WTC11 (cell line): ENCODE measurements at regions not wholly inside any gene's neighbourhood (a gene's known extent, or its start where the extent isn't known, plus 50 kb on each side); places are given as distances from the start of the nearest gene placed in this dataset.

Experiments used
- ATAC-seq: fragments of 200-7000 bp; cut with Tn5 transposase; 2 replicates; pipeline ENCODE4 v1.10.0; 2021; ENCODE audit warnings: mild to moderate bottlenecking, moderate library complexity
- CTCF ChIA-PET: fragments of 300-600 bp; sonication (Branson Sonifier 250); formaldehyde crosslinking; loops from one replicate; lab custom pipeline; 2021; ENCODE audit warnings: antibody characterized with exemption; lab: Charles Lee
- POLR2A ChIA-PET: fragments of 350-600 bp; sonication (Branson Sonifier 250); formaldehyde crosslinking; loops from one replicate; lab custom pipeline; 2021; ENCODE audit warnings: antibody characterized with exemption; lab: Charles Lee
- DNase-seq: peaks from one replicate; pipeline ENCODE4 v3.0.0; 2021; ENCODE audit warnings: low spot score
- H3K27ac Mint-ChIP-seq: 2 replicates; pipeline ENCODE4 v1.8.0; 2021; ENCODE audit warnings: mixed read lengths
- H3K27me3 Mint-ChIP-seq: 2 replicates; pipeline ENCODE4 v1.8.0; 2021; ENCODE audit warnings: low read depth, mild to moderate bottlenecking, moderate library complexity, mixed read lengths
- H3K36me3 Mint-ChIP-seq: 2 replicates; pipeline ENCODE4 v1.8.0; 2021; ENCODE audit warnings: mixed read lengths
- H3K4me1 Mint-ChIP-seq: 2 replicates; pipeline ENCODE4 v1.8.0; 2022; ENCODE audit warnings: mixed read lengths
- H3K4me3 Mint-ChIP-seq: 2 replicates; pipeline ENCODE4 v1.8.0; 2021; ENCODE audit warnings: mild to moderate bottlenecking, moderate library complexity, mixed read lengths
- H3K9me3 Mint-ChIP-seq: 2 replicates; pipeline ENCODE4 v1.8.0; 2021; ENCODE audit warnings: mixed read lengths
- CDX4 ChIP-seq: fragments of 250-450 bp; sonication (Bioruptor Pico); IDR thresholded peaks from 2 replicates; pipeline ENCODE4 v1.9.0; 2021; ENCODE audit warnings: moderate library complexity, mild to moderate bottlenecking, inconsistent platforms, borderline replicate concordance
- ELF4 ChIP-seq: sonication (generic); formaldehyde crosslinking; IDR thresholded peaks from 2 replicates; pipeline ENCODE4 v1.8.1; 2022; ENCODE audit warnings: low read depth, mild to moderate bottlenecking, moderate library complexity, missing genetic modification reagents
- ETV6 ChIP-seq: sonication (generic); formaldehyde crosslinking; IDR thresholded peaks from 2 replicates; pipeline ENCODE4 v1.8.1; 2022; ENCODE audit warnings: mild to moderate bottlenecking, missing genetic modification reagents
- FOXP4 ChIP-seq: sonication (generic); formaldehyde crosslinking; IDR thresholded peaks from 2 replicates; pipeline ENCODE4 v1.8.0; 2022; ENCODE audit warnings: mild to moderate bottlenecking, missing genetic modification reagents
- GABPB1 ChIP-seq: sonication (generic); formaldehyde crosslinking; IDR thresholded peaks from 2 replicates; pipeline ENCODE4 v1.8.1; 2023; ENCODE audit warnings: mild to moderate bottlenecking, missing genetic modification reagents
- IRF2 ChIP-seq: sonication (generic); formaldehyde crosslinking; IDR thresholded peaks from 2 replicates; pipeline ENCODE4 v1.8.0; 2022; ENCODE audit warnings: low read depth, missing genetic modification reagents, borderline replicate concordance
- NR3C1 ChIP-seq: sonication (generic); formaldehyde crosslinking; conservative IDR thresholded peaks from 2 replicates; pipeline ENCODE4 v1.8.1; 2023; ENCODE audit warnings: low read depth, mild to moderate bottlenecking, missing genetic modification reagents
- OVOL2 ChIP-seq: fragments of 250-450 bp; sonication (Bioruptor Pico); IDR thresholded peaks from 2 replicates; pipeline ENCODE4 v1.9.0; 2021; ENCODE audit warnings: mild to moderate bottlenecking, borderline replicate concordance
- PRDM15 ChIP-seq: sonication (generic); formaldehyde crosslinking; IDR thresholded peaks from 2 replicates; pipeline ENCODE4 v1.8.0; 2022; ENCODE audit warnings: missing genetic modification reagents
- SMAD4 ChIP-seq: sonication (generic); formaldehyde crosslinking; IDR thresholded peaks from 2 replicates; pipeline ENCODE4 v1.8.0; 2022; ENCODE audit warnings: mild to moderate bottlenecking, missing genetic modification reagents
- SOX15 ChIP-seq: fragments of 250-450 bp; sonication (Bioruptor Pico); IDR thresholded peaks from 2 replicates; pipeline ENCODE4 v1.9.0; 2021; ENCODE audit warnings: mild to moderate bottlenecking
- TCF7 ChIP-seq: sonication (generic); formaldehyde crosslinking; IDR thresholded peaks from 2 replicates; pipeline ENCODE4 v1.8.0; 2022; ENCODE audit warnings: mild to moderate bottlenecking, low read depth, missing genetic modification reagents, moderate library complexity
- ZBTB21 ChIP-seq: sonication (generic); formaldehyde crosslinking; IDR thresholded peaks from 2 replicates; pipeline ENCODE4 v1.8.1; 2023; ENCODE audit warnings: mild to moderate bottlenecking, missing genetic modification reagents, borderline replicate concordance
- ZNF138 ChIP-seq: sonication (generic); formaldehyde crosslinking; conservative IDR thresholded peaks from 2 replicates; pipeline ENCODE4 v1.8.1; 2022; ENCODE audit warnings: mild to moderate bottlenecking, moderate library complexity, missing genetic modification reagents
- ZNF263 ChIP-seq: sonication (generic); formaldehyde crosslinking; IDR thresholded peaks from 2 replicates; pipeline ENCODE4 v1.8.1; 2022; ENCODE audit warnings: low read depth, mild to moderate bottlenecking, moderate library complexity, missing genetic modification reagents
- ZNF423 ChIP-seq: fragments of 250-450 bp; sonication (Bioruptor Pico); IDR thresholded peaks from 2 replicates; pipeline ENCODE4 v2.1.2; 2022; ENCODE audit warnings: mild to moderate bottlenecking, moderate library complexity
- TF ChIP-seq, protein P1 (sequence below): sonication (generic); formaldehyde crosslinking; IDR thresholded peaks from 2 replicates; pipeline ENCODE4 v1.8.1; 2022; ENCODE audit warnings: mild to moderate bottlenecking, moderate library complexity, missing genetic modification reagents
- TF ChIP-seq, protein P2 (sequence below): sonication (generic); formaldehyde crosslinking; IDR thresholded peaks from 2 replicates; pipeline ENCODE4 v1.8.0; 2022; ENCODE audit warnings: mild to moderate bottlenecking, missing genetic modification reagents

DNA sequence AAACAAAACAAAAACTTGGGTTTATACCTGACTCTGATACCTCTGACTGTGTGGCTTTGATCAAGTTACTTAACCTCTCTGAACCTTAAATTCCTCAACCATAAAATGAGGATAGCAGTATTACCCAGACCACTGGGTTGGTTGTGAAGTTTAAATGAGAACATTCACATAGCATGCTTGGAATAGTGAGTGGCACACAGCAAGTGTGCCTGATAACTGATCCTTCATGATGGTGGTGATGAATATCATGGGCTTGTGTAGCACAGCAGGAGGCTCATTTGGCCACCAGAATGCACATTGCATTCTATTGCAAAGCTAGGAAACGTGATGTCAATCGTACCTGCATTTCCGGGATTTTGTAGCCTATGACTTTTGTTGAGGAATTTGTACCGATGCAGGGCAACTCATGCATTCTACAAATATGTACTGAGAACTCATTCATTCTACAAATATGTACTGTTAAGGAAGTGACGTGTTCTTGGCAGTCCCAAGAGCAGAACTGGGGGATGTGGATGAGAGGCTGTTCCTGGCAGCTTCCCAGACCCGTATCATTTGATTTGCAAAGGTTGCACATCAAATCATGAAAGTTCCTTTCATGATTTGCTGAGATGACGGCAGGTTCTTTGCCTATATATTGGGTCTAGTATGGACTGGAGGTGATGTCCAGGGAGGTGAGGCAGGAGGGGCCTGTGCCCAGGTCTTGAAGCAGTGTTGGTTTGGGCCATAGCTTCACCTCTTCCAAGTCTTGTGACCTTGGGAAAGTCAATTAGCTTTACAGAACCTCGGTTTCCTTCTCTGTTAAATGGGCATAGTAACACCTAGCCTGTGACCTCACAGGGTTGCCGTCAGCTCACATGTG lies 94.6 kb upstream of the SMNDC1 start:
- H3K9me3 Mint-ChIP-seq = no peaks in the 10 kb centered on the region
- peak; percentile 66 for TF ChIP-seq GABPB1 (CRISPR knock-in tag)
- no peak for TF ChIP-seq OVOL2 (CRISPR knock-in tag)
- no peak for TF ChIP-seq ZNF423 (CRISPR knock-in tag)
- no peak for TF ChIP-seq SOX15 (CRISPR knock-in tag)
- no peak for TF ChIP-seq ETV6
- no peak for TF ChIP-seq ZBTB21 (CRISPR knock-in tag)
- TF ChIP-seq FOXP4 = no peak
- TF ChIP-seq, protein P1, sequence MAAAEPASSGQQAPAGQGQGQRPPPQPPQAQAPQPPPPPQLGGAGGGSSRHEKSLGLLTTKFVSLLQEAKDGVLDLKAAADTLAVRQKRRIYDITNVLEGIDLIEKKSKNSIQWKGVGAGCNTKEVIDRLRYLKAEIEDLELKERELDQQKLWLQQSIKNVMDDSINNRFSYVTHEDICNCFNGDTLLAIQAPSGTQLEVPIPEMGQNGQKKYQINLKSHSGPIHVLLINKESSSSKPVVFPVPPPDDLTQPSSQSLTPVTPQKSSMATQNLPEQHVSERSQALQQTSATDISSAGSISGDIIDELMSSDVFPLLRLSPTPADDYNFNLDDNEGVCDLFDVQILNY (CRISPR knock-in tag) = no peak
- TF ChIP-seq SMAD4 (CRISPR knock-in tag) = no peak
- H3K4me3 Mint-ChIP-seq = no peak overlapping the region
- no peaks in the 10 kb centered on the region for H3K36me3 Mint-ChIP-seq
- H3K4me1 Mint-ChIP-seq = peaks cover 21% of the 10 kb centered on the region
- no peaks in the 10 kb centered on the region for H3K27me3 Mint-ChIP-seq
- ChIA-PET CTCF (interaction anchor here (1.6 kb wide), 1 partner anchor 11 kb away, joined by 4 read pairs; no protein-coding TSS in a partner anchor), POLR2A (no interaction called here)
- H3K27ac Mint-ChIP-seq = peak overlapping the region; percentile 11; the same call in 1 of the 2 replicates
- DNase-seq (no peak), ATAC-seq (no peak)

GRCh38 chr10:110399965-110400933 lies 95.5 kb upstream of the SMNDC1 start:
- no peak for DNase-seq
- ATAC-seq = no peak
- TF ChIP-seq NR3C1 (CRISPR knock-in tag) = no peak
- TF ChIP-seq PRDM15 = no peak
- no peak for TF ChIP-seq TCF7
- TF ChIP-seq IRF2 (CRISPR knock-in tag) = no peak
- no peak for TF ChIP-seq ZNF138 (CRISPR knock-in tag)
- TF ChIP-seq, protein P2, sequence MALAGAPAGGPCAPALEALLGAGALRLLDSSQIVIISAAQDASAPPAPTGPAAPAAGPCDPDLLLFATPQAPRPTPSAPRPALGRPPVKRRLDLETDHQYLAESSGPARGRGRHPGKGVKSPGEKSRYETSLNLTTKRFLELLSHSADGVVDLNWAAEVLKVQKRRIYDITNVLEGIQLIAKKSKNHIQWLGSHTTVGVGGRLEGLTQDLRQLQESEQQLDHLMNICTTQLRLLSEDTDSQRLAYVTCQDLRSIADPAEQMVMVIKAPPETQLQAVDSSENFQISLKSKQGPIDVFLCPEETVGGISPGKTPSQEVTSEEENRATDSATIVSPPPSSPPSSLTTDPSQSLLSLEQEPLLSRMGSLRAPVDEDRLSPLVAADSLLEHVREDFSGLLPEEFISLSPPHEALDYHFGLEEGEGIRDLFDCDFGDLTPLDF (CRISPR knock-in tag) = no peak
- TF ChIP-seq ELF4 (CRISPR knock-in tag) = no peak
- TF ChIP-seq ZNF263 (CRISPR knock-in tag) = no peak
- no peak for TF ChIP-seq CDX4 (CRISPR knock-in tag)
- TF ChIP-seq, protein P1 (CRISPR knock-in tag) = no peak
- Mint-ChIP-seq H3K27ac (no peak overlapping the region), H3K4me1 (peaks cover 24% of the 10 kb centered on the region), H3K27me3 (no peaks in the 10 kb centered on the region), H3K9me3 (no peaks in the 10 kb centered on the region), H3K4me3 (no peak overlapping the region), H3K36me3 (no peaks in the 10 kb centered on the region)
- POLR2A ChIA-PET = no interaction called here
- CTCF ChIA-PET = no interaction called here
